Endothelial cell of umbilical vein (primary cell): ENCODE measurements at regions not wholly inside any gene's neighbourhood (a gene's known extent, or its start where the extent isn't known, plus 50 kb on each side); places are given as distances from the start of the nearest gene placed in this dataset.

Experiments
- BruUV-seq: library from RNA; stranded (reverse); fragments of 400-500 nt; replicated peaks from 2 replicates; lab custom pipeline; 2021; lab: Mats Ljungman, UMichigan
- CTCF ChIA-PET: fragments of 300-600, 350-600 bp; sonication (Branson Sonifier 250); formaldehyde crosslinking; loops from one replicate; lab custom pipeline; 2021; ENCODE audit warnings: antibody characterized with exemption, inconsistent platforms; lab: Charles Lee
- POLR2A ChIA-PET: fragments of 300-600, 350-600 bp; sonication (Branson Sonifier 250); formaldehyde crosslinking; loops from one replicate; lab custom pipeline; 2021; ENCODE audit warnings: antibody characterized with exemption, inconsistent platforms; lab: Charles Lee
- DNase-seq: peaks from one replicate; pipeline ENCODE4 v3.0.0-alpha.2; 2011; ENCODE audit warnings: low read depth, low spot score
- FAIRE-seq: peaks from 2 replicates; lab custom pipeline; 2011; peaks lifted over from hg19 to GRCh38; lab: Jason Lieb, UNC
- H2AFZ ChIP-seq: 2 replicates; pipeline ENCODE4 v1.6.0; 2012; ENCODE audit warnings: low read depth, low read length, control low read depth, inconsistent platforms
- H3K27ac ChIP-seq: 2 replicates; pipeline ENCODE4 v1.5.1; 2011; ENCODE audit warnings: low read depth, mild to moderate bottlenecking, control low read depth, low read length, moderate library complexity; ENCODE audit not compliant: insufficient read depth
- H3K27me3 ChIP-seq, 2 experiments: 2 replicates each; pipeline versions ENCODE4 v1.6.0 to v1.6.1; 2011; ENCODE audit warnings: low read length in 2 of 2, mixed read lengths in 1 of 2; ENCODE audit not compliant: control insufficient read depth in 2 of 2, insufficient read depth in 2 of 2
- H3K36me3 ChIP-seq, 2 experiments: 2 replicates in 1 of 2; 3 replicates in 1 of 2; pipeline ENCODE4 v1.5.1; 2011; ENCODE audit warnings: low read length in 2 of 2, mild to moderate bottlenecking in 1 of 2, moderate library complexity in 1 of 2; ENCODE audit not compliant: control insufficient read depth in 2 of 2, insufficient read depth in 2 of 2; ENCODE audit errors: extremely low read depth in 1 of 2
- H3K4me1 ChIP-seq: 3 replicates; pipeline ENCODE4 v1.5.1; 2011; ENCODE audit warnings: mild to moderate bottlenecking, low read length; ENCODE audit not compliant: control insufficient read depth, insufficient read depth; ENCODE audit errors: extremely low read depth
- H3K4me2 ChIP-seq: 2 replicates; pipeline ENCODE4 v1.6.1; 2011; ENCODE audit warnings: low read length, control low read depth, mixed read lengths; ENCODE audit not compliant: insufficient read depth
- H3K4me3 ChIP-seq, 3 experiments: fragments of 200-600 bp in 1 of 3; sonication (generic), shearing (Covaris generic) in 1 of 3; replicated peaks in 1 of 3; 2 replicates each; pipeline ENCODE4 v1.5.1; 2011 to 2016; ENCODE audit warnings: control low read depth in 3 of 3, low read length in 3 of 3, mild to moderate bottlenecking in 2 of 3, inconsistent platforms in 1 of 3, low read depth in 1 of 3, moderate library complexity in 1 of 3; ENCODE audit not compliant: insufficient read depth in 1 of 3
- H3K79me2 ChIP-seq: 2 replicates; pipeline ENCODE4 v1.6.0; 2012; ENCODE audit warnings: low read length, inconsistent platforms; ENCODE audit not compliant: control insufficient read depth, insufficient read depth
- H3K9ac ChIP-seq: replicated peaks from 2 replicates; pipeline ENCODE3; 2011; ENCODE audit warnings: low read length, control low read depth; ENCODE audit not compliant: insufficient read depth; ENCODE audit errors: extremely low read depth
- H3K9me1 ChIP-seq: replicated peaks from 3 replicates; pipeline ENCODE4 v1.6.0; 2011; ENCODE audit warnings: mild to moderate bottlenecking, low read length; ENCODE audit not compliant: control insufficient read depth, insufficient read depth; ENCODE audit errors: extremely low read depth
- H3K9me3 ChIP-seq: replicated peaks from 2 replicates; pipeline ENCODE4 v1.5.1; 2012; ENCODE audit warnings: low read length, inconsistent platforms; ENCODE audit not compliant: control insufficient read depth, insufficient read depth
- H4K20me1 ChIP-seq: replicated peaks from 2 replicates; pipeline ENCODE3; 2011; ENCODE audit warnings: mild to moderate bottlenecking, low read length; ENCODE audit not compliant: control insufficient read depth, insufficient read depth; ENCODE audit errors: extremely low read depth
- CTCF ChIP-seq, 2 donors: IDR thresholded peaks; 1 replicate in 1 of 2; 2 replicates in 1 of 2; pipeline ENCODE4 v1.5.1; 2011; ENCODE audit warnings: low read length in 2 of 2, mild to moderate bottlenecking in 2 of 2, moderate library complexity in 2 of 2, control low read depth in 1 of 2, inconsistent platforms in 1 of 2, low read depth in 1 of 2; ENCODE audit not compliant: insufficient read depth in 1 of 2; ENCODE audit errors: extremely low read depth in 1 of 2
- FOS ChIP-seq: IDR thresholded peaks from 2 replicates; pipeline ENCODE4 v1.6.1; 2011; ENCODE audit warnings: mild to moderate bottlenecking, low read length, moderate library complexity, borderline replicate concordance; ENCODE audit not compliant: insufficient read depth
- GATA2 ChIP-seq: IDR thresholded peaks from 2 replicates; pipeline ENCODE4 v1.7.0; 2011; ENCODE audit warnings: low read depth, mild to moderate bottlenecking, moderate library complexity, mixed read lengths, low read length; ENCODE audit not compliant: insufficient read length, insufficient read depth
- JUN ChIP-seq: IDR thresholded peaks from 2 replicates; pipeline ENCODE4 v1.6.1; 2011; ENCODE audit warnings: borderline replicate concordance, low read depth; ENCODE audit not compliant: insufficient read length, insufficient read depth
- MAX ChIP-seq: IDR thresholded peaks from 2 replicates; pipeline ENCODE4 v1.6.1; 2011; ENCODE audit not compliant: insufficient read depth, insufficient read length
- MYC ChIP-seq: IDR thresholded peaks from one replicate; pipeline ENCODE4 v1.6.1; 2011; ENCODE audit warnings: mild to moderate bottlenecking, low read depth, low read length
- POLR2A ChIP-seq: IDR thresholded peaks from 2 replicates; pipeline ENCODE4 v1.6.1; 2012; ENCODE audit warnings: low read depth, mild to moderate bottlenecking, control low read depth, low read length
- POLR2AphosphoS5 ChIP-seq: IDR thresholded peaks from 2 replicates; pipeline ENCODE4 v1.6.1; 2012; ENCODE audit warnings: low read depth, mild to moderate bottlenecking, control low read depth, low read length, moderate library complexity; ENCODE audit not compliant: insufficient read depth
- dilution Hi-C: fragments of 300-500 bp; cut with MboI; formaldehyde crosslinking; loops from one replicate; pipeline ENCODE4 v1.15.0; 2019; ENCODE audit warnings: low sequenced_read_pairs; ENCODE audit not compliant: extremely low pct_ligation_motif_present
- intact Hi-C: fragments of 100-400 bp; cut with micrococcal nuclease; formaldehyde crosslinking; loops from one replicate; pipeline ENCODE4 v1.10.0; 2022

GRCh38 chr7:86592185-86592584 is 51.5 kb upstream of the GRM3 start:
- FAIRE-seq (no peak), DNase-seq (no peak)
- H3K4me2 ChIP-seq, result no peak overlapping the region
- no peak overlapping the region for H3K27ac ChIP-seq
- H3K36me3 ChIP-seq, result no peaks in the 10 kb centered on the region
- no peaks in the 10 kb centered on the region for H3K9me1 ChIP-seq
- H3K79me2 ChIP-seq, result no peaks in the 10 kb centered on the region
- no peak overlapping the region for H2AFZ ChIP-seq
- no peaks in the 10 kb centered on the region for H4K20me1 ChIP-seq
- intact Hi-C loops (no loop called here), dilution Hi-C loops (no loop called here)
- BruUV-seq, result no TSS peak
- no peaks in the 10 kb centered on the region for H3K9me3 ChIP-seq
- H3K27me3 ChIP-seq, result no peaks in the 10 kb centered on the region
- H3K9ac ChIP-seq, result no peak overlapping the region
- no peaks in the 10 kb centered on the region for H3K4me1 ChIP-seq
- TF ChIP-seq JUN (no peak), FOS (no peak), CTCF (IDR thresholded peaks at IDR 0.05; ENCODE audit: extremely low read depth in 1 of 2, insufficient read depth in 1 of 2, low read depth in 1 of 2, low read length in 2 of 2) (no peak), MYC (no peak), GATA2 (no peak), POLR2A (no peak), POLR2AphosphoS5 (no peak), MAX (no peak)
- POLR2A ChIA-PET, result no interaction called here
- CTCF ChIA-PET, result no interaction called here
- H3K4me3 ChIP-seq, result no peak overlapping the region
